H9 (cell line): ENCODE measurements at regions not wholly inside any gene's neighbourhood (a gene's known extent, or its start where the extent isn't known, plus 50 kb on each side); places are given as distances from the start of the nearest gene placed in this dataset.

Source experiments
- DNase-seq: peaks from one replicate; pipeline ENCODE4 v3.0.0-alpha.2; 2017
- H2AFZ ChIP-seq: one replicate; pipeline ENCODE4 v1.6.1; 2013; ENCODE audit warnings: mild to moderate bottlenecking, low read length, control low read depth, moderate library complexity
- H2AK5ac ChIP-seq: 2 replicates; pipeline ENCODE4 v1.6.1; 2013; ENCODE audit warnings: low read length, control low read depth, mixed read lengths; ENCODE audit not compliant: insufficient read length
- H2BK120ac ChIP-seq: one replicate; pipeline ENCODE4 v1.6.1; 2013; ENCODE audit warnings: low read depth, mild to moderate bottlenecking, low read length, control low read depth, inconsistent platforms; ENCODE audit not compliant: poor library complexity, severe bottlenecking
- H2BK12ac ChIP-seq: 2 replicates; pipeline ENCODE4 v1.6.1; 2013; ENCODE audit warnings: low read length, control low read depth, mixed read lengths, low read depth; ENCODE audit not compliant: insufficient read length
- H2BK15ac ChIP-seq: 2 replicates; pipeline ENCODE4 v1.6.1; 2013; ENCODE audit warnings: low read depth, low read length, control low read depth
- H2BK20ac ChIP-seq: one replicate; pipeline ENCODE4 v1.6.1; 2013; ENCODE audit warnings: low read depth, mild to moderate bottlenecking, low read length, control low read depth, inconsistent platforms; ENCODE audit not compliant: poor library complexity, severe bottlenecking
- H2BK5ac ChIP-seq: 2 replicates; pipeline ENCODE4 v1.6.1; 2013; ENCODE audit warnings: low read length, control low read depth, mixed read lengths; ENCODE audit not compliant: insufficient read length
- H3K14ac ChIP-seq: 2 replicates; pipeline ENCODE4 v1.6.1; 2013; ENCODE audit warnings: low read length, control low read depth; ENCODE audit not compliant: insufficient read depth
- H3K18ac ChIP-seq: 2 replicates; pipeline ENCODE4 v1.6.1; 2013; ENCODE audit warnings: low read depth, mild to moderate bottlenecking, mixed read lengths, low read length, control low read depth; ENCODE audit not compliant: insufficient read length
- H3K23ac ChIP-seq: 2 replicates; pipeline ENCODE4 v1.6.1; 2013; ENCODE audit warnings: low read length, control low read depth, mixed read lengths, low read depth; ENCODE audit not compliant: insufficient read length
- H3K23me2 ChIP-seq: 2 replicates; pipeline ENCODE4 v1.6.1; 2013; ENCODE audit warnings: low read depth, mild to moderate bottlenecking, mixed read lengths, low read length, control low read depth; ENCODE audit not compliant: insufficient read length, poor library complexity, severe bottlenecking
- H3K27ac ChIP-seq: 2 replicates; pipeline ENCODE4 v1.5.1; 2013; ENCODE audit warnings: low read length, control low read depth, mixed read lengths, low read depth; ENCODE audit not compliant: insufficient read length
- H3K27me3 ChIP-seq: 2 replicates; pipeline ENCODE4 v1.6.1; 2013; ENCODE audit warnings: low read length, control low read depth, inconsistent platforms; ENCODE audit not compliant: insufficient read depth
- H3K4ac ChIP-seq: 2 replicates; pipeline ENCODE4 v1.6.1; 2013; ENCODE audit warnings: low read depth, mild to moderate bottlenecking, control low read depth, inconsistent platforms, low read length, moderate library complexity
- H3K4me1 ChIP-seq: 2 replicates; pipeline ENCODE4 v1.6.1; 2013; ENCODE audit warnings: low read length, control low read depth, inconsistent platforms; ENCODE audit not compliant: insufficient read depth
- H3K4me2 ChIP-seq: 2 replicates; pipeline ENCODE4 v1.6.1; 2013; ENCODE audit warnings: low read length, control low read depth, mixed read lengths; ENCODE audit not compliant: insufficient read length, insufficient read depth
- H3K56ac ChIP-seq: 2 replicates; pipeline ENCODE4 v1.6.1; 2013; ENCODE audit warnings: low read depth, mild to moderate bottlenecking, mixed read lengths, low read length, control low read depth; ENCODE audit not compliant: insufficient read length
- H3K79me1 ChIP-seq: 2 replicates; pipeline ENCODE4 v1.6.1; 2013; ENCODE audit warnings: low read depth, mild to moderate bottlenecking, moderate library complexity, low read length, control low read depth, inconsistent platforms; ENCODE audit not compliant: insufficient read depth, poor library complexity, severe bottlenecking
- H3K79me2 ChIP-seq: 2 replicates; pipeline ENCODE4 v1.6.1; 2013; ENCODE audit warnings: low read length, control low read depth, inconsistent platforms; ENCODE audit not compliant: insufficient read depth
- H3K9ac ChIP-seq: 2 replicates; pipeline ENCODE4 v1.6.1; 2013; ENCODE audit warnings: low read length, control low read depth, mixed read lengths; ENCODE audit not compliant: insufficient read length; ENCODE audit errors: extremely low read depth
- H3K9me3 ChIP-seq: one replicate; pipeline ENCODE4 v1.6.1; 2013; ENCODE audit warnings: low read depth, low read length, inconsistent platforms; ENCODE audit not compliant: control insufficient read depth
- H3T11ph ChIP-seq: one replicate; pipeline ENCODE4 v1.6.1; 2013; ENCODE audit warnings: mild to moderate bottlenecking, low read length, control low read depth, inconsistent platforms
- H4K20me1 ChIP-seq: one replicate; pipeline ENCODE4 v1.6.1; 2013; ENCODE audit not compliant: control insufficient read depth, insufficient read length, insufficient read depth
- H4K5ac ChIP-seq: 2 replicates; pipeline ENCODE4 v1.6.1; 2013; ENCODE audit warnings: low read depth, mild to moderate bottlenecking, mixed read lengths, low read length, control low read depth; ENCODE audit not compliant: insufficient read length
- H4K8ac ChIP-seq: replicated peaks from 2 replicates; pipeline ENCODE4 v1.6.1; 2013; ENCODE audit warnings: low read length, control low read depth, mixed read lengths, low read depth; ENCODE audit not compliant: insufficient read length
- H4K91ac ChIP-seq: 2 replicates; pipeline ENCODE4 v1.6.1; 2013; ENCODE audit warnings: low read depth, mild to moderate bottlenecking, moderate library complexity, mixed read lengths, low read length, control low read depth; ENCODE audit not compliant: insufficient read length
- H3K27ac Mint-ChIP-seq, 3 experiments: 2 replicates in 2 of 3; 3 replicates in 1 of 3; pipeline ENCODE4 v1.8.0; 2020 to 2021; ENCODE audit warnings: mixed read lengths in 3 of 3, mild to moderate bottlenecking in 1 of 3, moderate library complexity in 1 of 3
- H3K27me3 Mint-ChIP-seq: 2 replicates; pipeline ENCODE4 v1.8.0; 2021; ENCODE audit warnings: low read depth, mild to moderate bottlenecking, moderate library complexity, mixed read lengths
- H3K36me3 Mint-ChIP-seq, 3 experiments: 2 replicates in 2 of 3; 3 replicates in 1 of 3; pipeline ENCODE4 v1.8.0; 2020 to 2021; ENCODE audit warnings: low read depth in 3 of 3, mixed read lengths in 3 of 3; ENCODE audit not compliant: insufficient read depth in 1 of 3
- H3K4me1 Mint-ChIP-seq, 2 experiments: 2 replicates each; pipeline ENCODE4 v1.8.0; 2020; ENCODE audit warnings: mixed read lengths in 2 of 2
- H3K4me3 Mint-ChIP-seq, 2 experiments: 2 replicates in 1 of 2; 3 replicates in 1 of 2; pipeline ENCODE4 v1.8.0; 2020 to 2021; ENCODE audit warnings: mild to moderate bottlenecking in 2 of 2, mixed read lengths in 2 of 2, moderate library complexity in 1 of 2
- H3K9me3 Mint-ChIP-seq, 2 experiments: 2 replicates in 1 of 2; 3 replicates in 1 of 2; pipeline ENCODE4 v1.8.0; 2020; ENCODE audit warnings: mild to moderate bottlenecking in 2 of 2, mixed read lengths in 2 of 2, moderate library complexity in 1 of 2
- WGBS: extraction: QIAGEN DNeasy Blood & Tissue Kit; methylation state at CpG from one replicate; pipeline ENCODE4 v1.1.7; 2013; ENCODE audit warnings: missing lambda C conversion rate, low lambda C conversion rate, mixed read lengths; ENCODE audit not compliant: insufficient read length; ENCODE audit errors: extremely low coverage; 5-methylcytosine and 5-hydroxymethylcytosine counted together
- TF ChIP-seq, protein P1 (sequence below): fragments of 200-600 bp; sonication (generic); conservative IDR thresholded peaks from 3 replicates; pipeline ENCODE4 v1.8.0; 2021; ENCODE audit warnings: antibody characterized with exemption, mild to moderate bottlenecking

DNA sequence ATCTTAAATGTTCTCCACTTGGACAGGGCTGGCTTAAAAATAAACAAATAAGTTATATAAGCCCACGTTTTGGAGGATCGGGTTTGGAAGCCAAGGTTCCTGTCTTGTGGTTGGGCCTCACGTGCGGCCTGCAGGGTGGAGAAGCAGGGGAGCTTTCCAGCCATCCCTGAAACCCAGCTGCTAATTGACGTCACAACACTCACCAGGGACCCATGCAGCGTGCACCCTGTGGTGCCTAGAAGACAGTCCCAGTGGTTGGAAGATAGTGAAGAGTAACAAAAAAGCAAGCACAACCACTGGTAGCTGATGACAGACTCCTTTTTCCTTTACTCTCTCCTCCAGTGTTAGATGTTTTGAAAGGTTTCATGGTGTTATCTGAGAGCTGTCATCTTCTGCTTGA, 142.0 kb upstream of the RBPJ start:
- H3K36me3 Mint-ChIP-seq = no peaks in the 10 kb centered on the region
- Histone ChIP-seq H3K79me1 (no peaks in the 10 kb centered on the region), H3K9ac (no peak overlapping the region), H3K27ac (no peak overlapping the region), H2BK5ac (no peak overlapping the region), H2AK5ac (no peak overlapping the region), H4K8ac (no peak overlapping the region), H4K5ac (no peak overlapping the region), H3K14ac (no peak overlapping the region), H4K91ac (no peak overlapping the region), H3K56ac (no peak overlapping the region), H2BK12ac (no peak overlapping the region), H3K4ac (no peak overlapping the region), H2BK15ac (no peak overlapping the region), H3K23me2 (no peaks in the 10 kb centered on the region), H3K18ac (no peak overlapping the region), H4K20me1 (no peaks in the 10 kb centered on the region), H3K4me2 (no peak overlapping the region), H2AFZ (no peak overlapping the region), H3K4me1 (no peaks in the 10 kb centered on the region; the same call in 1 of the 2 replicates), H3T11ph (no peak overlapping the region), H2BK20ac (no peak overlapping the region), H3K27me3 (no peaks in the 10 kb centered on the region), H3K9me3 (no peaks in the 10 kb centered on the region), H3K23ac (no peak overlapping the region), H2BK120ac (no peak overlapping the region), H3K79me2 (no peaks in the 10 kb centered on the region)
- peaks cover 5 to 13% of the 10 kb centered on the region in 2 experiments for H3K4me1 Mint-ChIP-seq
- no peaks in the 10 kb centered on the region for H3K27me3 Mint-ChIP-seq
- peaks cover 0 to 2% of the 10 kb centered on the region in 2 experiments; a peak in 3 of 5 replicates for H3K9me3 Mint-ChIP-seq
- WGBS = no CpG with 5 or more reads among the region's 6 CpGs
- H3K4me3 Mint-ChIP-seq = no peak overlapping the region
- DNase-seq = no peak
- H3K27ac Mint-ChIP-seq = no peak overlapping the region
- TF ChIP-seq, protein P1, sequence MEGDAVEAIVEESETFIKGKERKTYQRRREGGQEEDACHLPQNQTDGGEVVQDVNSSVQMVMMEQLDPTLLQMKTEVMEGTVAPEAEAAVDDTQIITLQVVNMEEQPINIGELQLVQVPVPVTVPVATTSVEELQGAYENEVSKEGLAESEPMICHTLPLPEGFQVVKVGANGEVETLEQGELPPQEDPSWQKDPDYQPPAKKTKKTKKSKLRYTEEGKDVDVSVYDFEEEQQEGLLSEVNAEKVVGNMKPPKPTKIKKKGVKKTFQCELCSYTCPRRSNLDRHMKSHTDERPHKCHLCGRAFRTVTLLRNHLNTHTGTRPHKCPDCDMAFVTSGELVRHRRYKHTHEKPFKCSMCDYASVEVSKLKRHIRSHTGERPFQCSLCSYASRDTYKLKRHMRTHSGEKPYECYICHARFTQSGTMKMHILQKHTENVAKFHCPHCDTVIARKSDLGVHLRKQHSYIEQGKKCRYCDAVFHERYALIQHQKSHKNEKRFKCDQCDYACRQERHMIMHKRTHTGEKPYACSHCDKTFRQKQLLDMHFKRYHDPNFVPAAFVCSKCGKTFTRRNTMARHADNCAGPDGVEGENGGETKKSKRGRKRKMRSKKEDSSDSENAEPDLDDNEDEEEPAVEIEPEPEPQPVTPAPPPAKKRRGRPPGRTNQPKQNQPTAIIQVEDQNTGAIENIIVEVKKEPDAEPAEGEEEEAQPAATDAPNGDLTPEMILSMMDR = no peak
